ENCODE measurements at regions not wholly inside any gene's neighbourhood (a gene's known extent, or its start where the extent isn't known, plus 50 kb on each side); places are given as distances from the start of the nearest gene placed in this dataset.

- DNase-seq, result no peak
Measured at GRCh38 chr5:26669031-26669430, 369.4 kb downstream of the CDH9 start.

- DNase-seq, result no peak
Measured at GRCh38 chr5:26666371-26666770, 372.0 kb downstream of the CDH9 start.

DNA sequence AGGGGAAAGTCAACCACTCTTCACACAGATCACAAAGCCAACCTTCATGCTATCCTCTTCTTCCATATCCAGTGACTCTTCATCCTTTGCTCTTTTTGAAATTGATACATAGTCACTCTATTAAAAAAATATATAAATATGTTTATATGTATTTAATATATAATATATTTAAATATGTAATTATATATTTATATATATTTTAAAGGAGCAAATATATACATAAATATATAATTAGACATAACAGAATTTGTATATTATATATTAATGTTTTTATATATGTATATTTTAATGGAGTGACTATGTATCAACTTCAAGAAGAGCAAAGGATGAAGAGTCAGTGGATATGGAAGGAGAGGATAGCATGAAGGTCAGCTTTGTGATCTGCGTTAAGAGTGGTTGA, 374.9 kb downstream of the CDH9 start:
- no peak for DNase-seq

- no peak for DNase-seq
Measured at GRCh38 chr5:26662806-26663360, 375.5 kb downstream of the CDH9 start.

- DNase-seq, result no peak
Measured at GRCh38 chr5:26660116-26660515, 378.3 kb downstream of the CDH9 start.

GRCh38 chr5:26649000-26649399, 389.4 kb downstream of the CDH9 start:
- DNase-seq, result no peak

DNA sequence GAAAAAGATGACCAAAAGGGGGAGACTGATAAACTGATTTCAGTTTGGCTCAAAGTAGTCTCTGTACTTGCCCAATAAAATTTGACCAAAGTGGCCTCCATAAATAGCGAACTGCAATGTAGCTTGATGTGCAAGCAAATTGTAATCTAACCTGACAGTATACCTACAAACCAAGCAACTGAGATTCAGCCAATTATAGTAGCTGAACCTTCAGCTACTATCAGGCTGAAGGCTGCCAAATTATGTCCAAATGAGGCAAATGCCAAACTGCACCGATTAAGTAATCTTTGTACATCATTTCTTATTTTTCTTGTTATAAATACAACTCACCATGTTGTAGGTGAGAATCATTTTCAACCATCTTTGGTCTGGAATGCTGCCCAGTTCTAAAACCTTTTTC, 390.6 kb downstream of the CDH9 start:
- DNase-seq, result no peak

DNA sequence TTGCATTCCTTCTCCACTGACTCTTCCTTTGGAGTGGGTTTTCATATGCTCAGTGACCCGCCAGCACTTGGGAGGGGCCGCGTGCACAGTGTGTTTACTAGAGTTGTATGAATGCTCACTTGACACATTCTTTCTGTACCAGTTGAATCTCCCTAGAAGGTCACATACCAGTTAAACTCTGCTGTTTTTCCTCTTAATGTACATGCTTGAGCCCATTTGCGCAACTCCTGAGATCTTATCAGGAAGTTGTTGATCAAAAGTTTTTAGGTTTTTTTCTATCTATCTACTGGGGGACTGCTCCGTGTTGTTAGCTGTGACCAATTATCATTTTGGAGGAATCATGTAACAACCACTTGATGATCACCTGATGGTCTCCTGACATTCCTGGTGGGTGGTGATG, 392.7 kb downstream of the CDH9 start:
- DNase-seq, result no peak

GRCh38 chr5:26641492-26641891, 396.9 kb downstream of the CDH9 start:
- no peak for DNase-seq

DNA sequence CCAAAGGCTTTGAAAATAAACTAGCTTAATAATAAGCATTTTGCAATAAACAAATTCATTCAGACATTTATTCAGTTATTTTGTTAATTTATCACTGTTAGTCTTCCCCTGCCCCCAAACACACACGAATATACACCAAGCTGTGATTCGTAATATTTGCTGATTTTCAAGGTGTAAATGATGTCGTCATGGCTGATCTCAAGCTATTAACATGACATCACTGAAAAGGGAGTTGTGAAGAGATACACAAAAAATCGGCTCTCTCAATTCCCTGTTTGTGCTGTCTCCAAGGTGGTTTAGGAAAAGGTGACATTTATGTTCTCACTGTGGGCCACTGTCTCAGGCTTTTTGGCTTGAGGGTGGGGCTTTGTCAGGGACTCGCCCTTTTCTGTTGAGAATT, 413.3 kb downstream of the CDH9 start:
- no peak for DNase-seq

DNA sequence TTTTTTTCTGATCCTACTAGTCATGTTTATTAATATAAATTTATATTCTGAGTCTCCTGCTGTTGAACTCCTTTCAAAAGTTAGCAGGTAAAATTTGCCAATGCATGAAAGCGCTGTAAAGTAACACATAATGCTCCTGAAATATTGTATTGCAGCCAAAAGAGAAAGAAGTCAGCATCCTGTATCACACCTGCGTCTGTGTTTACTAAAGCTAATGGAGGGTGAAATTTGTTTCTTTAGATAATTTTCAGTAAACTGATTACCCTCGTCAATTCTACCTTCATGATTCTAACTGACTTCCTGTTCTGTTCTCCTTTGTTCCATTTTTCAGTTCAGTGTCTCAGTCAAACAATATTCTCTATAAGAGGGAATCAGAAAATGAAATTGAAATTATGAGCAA, 415.4 kb downstream of the CDH9 start:
- no peak for DNase-seq

DNA sequence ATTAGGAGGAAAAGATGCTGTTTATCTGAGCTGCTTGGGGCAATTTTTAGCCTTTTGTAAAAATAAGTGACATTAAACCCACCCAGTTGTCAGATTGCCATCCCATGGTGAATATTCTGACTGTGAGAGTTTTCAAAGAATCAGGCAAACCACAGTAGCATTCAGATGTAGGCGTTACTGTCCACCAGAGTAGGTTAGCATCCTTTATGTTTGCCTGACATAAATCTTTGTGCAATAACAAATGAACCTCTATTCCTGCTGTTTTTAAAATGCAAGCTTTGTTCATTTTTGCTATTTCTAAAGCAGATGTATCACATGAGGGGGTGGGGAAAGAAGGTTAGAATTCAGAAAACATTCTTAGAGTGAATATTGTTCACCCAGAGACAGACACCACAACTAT, 427.8 kb downstream of the CDH9 start:
- DNase-seq, result no peak

- no peak for DNase-seq
Measured at GRCh38 chr5:26601563-26601962, 436.8 kb downstream of the CDH9 start.

DNA sequence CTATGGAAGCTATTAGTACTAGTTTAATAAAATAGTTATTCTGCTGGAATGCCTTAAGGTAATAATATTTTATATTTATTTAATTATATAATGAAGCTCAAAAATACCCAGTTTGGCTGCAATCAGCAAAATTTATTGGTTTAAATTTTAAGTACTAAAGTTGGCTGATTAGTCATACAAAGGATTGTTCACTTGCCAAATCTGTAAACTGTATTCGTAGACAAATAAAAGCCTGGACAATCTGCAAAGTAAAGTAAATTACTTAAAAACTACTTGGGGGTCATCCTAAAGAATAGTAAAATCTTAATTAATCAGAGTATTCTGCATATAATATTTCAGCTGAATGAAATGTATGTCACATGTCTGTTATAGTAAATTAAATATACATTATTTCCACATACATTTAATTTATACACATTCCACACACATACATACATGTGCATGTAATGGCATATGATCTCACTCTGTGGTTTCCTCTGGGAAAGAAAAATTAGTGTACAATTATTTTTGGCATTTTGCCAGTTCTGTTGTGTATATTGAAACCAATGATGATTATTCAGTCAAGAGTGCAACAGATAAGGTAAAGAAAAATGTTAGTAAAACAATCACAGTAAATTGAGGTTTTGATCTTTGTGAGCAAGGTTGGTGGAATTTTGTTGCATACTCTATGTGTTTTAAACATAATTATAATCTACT, 455.9 kb downstream of the CDH9 start:
- no peak for DNase-seq

- DNase-seq, result no peak
Measured at GRCh38 chr5:26579712-26580111, 458.7 kb downstream of the CDH9 start.

DNA sequence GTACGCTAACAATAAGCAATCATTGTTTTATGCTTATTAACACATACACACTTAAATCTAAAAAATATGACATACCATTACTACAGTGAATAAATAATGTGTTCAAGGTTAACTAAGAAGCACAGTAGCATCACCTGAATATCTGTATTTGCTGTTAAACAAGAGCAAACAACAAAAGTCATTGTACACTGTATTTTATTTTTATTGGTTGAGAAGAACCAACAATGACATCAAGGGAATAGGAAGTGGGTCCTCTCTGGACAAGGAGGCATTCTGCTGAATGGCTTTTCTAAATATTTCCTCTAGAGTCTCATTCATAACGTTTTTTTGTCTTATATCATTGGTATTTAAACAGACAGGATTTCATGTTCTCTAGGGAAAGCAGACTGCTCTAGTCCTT, 460.4 kb downstream of the CDH9 start:
- DNase-seq, result no peak

GRCh38 chr5:26572480-26572879, 465.9 kb downstream of the CDH9 start:
- no peak for DNase-seq

DNA sequence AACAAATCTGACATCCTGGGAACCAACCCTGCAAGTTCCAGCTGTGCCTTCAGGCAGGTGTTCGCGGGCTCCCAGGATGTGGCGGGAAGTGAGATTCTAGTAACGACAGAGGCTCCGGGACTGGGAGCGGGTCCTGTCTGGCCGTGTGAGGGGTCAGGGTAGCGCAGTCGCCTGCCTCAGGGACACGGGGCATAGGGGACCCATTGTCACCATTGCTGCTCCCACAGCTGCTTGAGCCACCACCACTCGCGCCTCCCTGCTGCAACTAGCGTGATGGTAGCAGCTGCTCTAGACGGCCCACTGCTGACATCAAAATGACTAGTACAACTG, 468.5 kb downstream of the CDH9 start:
- no peak for DNase-seq

DNA sequence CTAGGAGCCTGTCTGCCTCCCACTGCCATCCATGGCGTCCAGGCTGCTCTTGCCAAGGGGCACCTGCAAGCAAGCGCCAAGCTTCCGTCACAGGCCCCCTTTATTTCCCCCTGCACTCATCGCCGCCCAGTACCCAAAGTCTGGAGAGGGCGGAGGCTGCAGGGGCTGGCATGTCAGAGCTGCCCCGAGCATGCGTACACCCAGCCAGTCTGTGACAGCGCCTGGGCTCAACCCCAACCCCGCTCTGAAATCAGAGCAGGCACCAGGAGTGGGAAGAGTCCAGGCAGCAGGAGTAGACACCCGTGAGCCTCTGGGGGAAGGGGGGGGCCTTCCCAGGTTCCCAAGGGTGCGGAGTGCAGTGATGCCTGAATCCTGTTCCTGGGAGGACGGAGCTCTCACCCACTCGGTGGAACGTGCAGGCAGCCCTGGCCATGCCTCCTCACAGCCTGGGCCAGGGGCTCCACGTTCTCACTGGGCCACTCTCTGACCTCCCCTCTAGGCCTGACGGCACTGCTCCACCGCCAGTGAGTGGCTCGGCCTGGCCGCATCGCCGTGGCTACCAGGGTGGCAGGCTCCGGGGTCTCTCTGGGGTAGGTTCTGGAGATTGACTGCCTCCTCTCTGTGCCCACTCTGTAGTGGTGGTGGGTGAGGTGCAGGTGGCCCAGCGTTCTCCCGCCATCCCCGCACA, 469.0 kb downstream of the CDH9 start:
- DNase-seq, result no peak

- no peak for DNase-seq
Measured at GRCh38 chr5:26568316-26568715, 470.1 kb downstream of the CDH9 start.

- DNase-seq, result no peak
Measured at GRCh38 chr5:26563979-26564378, 474.4 kb downstream of the CDH9 start.

DNA sequence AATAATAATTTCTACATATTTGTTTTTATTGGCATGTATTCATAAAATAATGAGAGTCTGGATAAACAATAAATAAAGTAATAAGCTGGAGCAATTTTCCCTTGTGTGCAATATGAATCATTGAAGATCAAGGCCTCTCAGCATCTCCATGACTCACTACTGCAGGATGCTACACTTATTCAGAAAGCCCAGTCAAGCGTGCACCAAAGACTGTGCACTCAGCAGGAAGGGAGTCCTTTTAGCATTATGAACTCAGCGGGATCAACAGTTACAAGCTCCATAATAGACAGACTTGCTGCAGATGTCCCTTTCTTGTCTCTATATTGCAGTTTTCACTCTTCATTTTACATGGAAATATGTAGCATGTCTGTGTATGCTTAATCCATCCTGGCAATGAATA, 485.3 kb downstream of the CDH9 start:
- peak in 1 of 2 experiments; percentile 48 for DNase-seq

GRCh38 chr5:26543987-26544386, 494.4 kb downstream of the CDH9 start:
- DNase-seq, result no peak

- DNase-seq, result no peak
Measured at GRCh38 chr5:26538226-26538625, 500.2 kb downstream of the CDH9 start.

DNA sequence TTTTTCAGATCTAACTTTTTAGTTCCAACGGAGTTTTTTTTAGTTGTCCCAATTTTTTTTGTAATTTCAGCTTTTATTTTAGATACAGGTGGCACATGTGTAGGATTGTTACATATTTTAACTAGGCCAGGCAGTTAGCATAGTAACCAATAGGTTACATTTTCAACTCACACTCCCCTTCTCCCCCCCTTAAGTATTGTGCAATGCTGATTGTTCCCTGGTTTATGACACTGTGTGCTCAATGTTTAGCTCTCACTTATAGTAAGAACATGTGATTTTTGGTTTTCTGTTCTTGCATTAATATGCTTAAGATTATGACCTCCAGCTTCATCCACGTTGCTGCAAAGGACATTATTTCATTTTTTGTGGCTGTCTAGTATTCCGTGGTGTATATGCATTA, 503.2 kb downstream of the CDH9 start:
- DNase-seq, result no peak
